ENCODE measurements at regions not wholly inside any gene's neighbourhood (a gene's known extent, or its start where the extent isn't known, plus 50 kb on each side); places are given as distances from the start of the nearest gene placed in this dataset.

DNA sequence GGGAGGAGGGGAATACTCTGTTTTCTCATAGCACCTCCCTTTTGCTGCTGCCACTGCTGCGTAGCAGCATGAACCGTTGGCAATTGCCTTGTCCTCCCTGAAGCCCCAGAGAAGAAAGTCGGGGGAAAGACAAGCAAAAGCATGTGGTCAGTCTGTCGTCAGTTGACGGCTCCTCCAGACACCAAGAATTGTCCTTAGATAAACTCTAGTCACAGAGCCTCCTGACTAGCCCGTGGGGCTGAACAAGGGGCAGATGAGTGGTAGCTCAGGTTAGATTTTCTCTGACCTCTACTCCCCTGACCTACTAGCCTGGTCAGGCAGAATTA is 126.4 kb upstream of the HSD17B12 start:
- no peak for DNase-seq (ENCODE audit: low read depth)
- TF ChIP-seq, protein P1, sequence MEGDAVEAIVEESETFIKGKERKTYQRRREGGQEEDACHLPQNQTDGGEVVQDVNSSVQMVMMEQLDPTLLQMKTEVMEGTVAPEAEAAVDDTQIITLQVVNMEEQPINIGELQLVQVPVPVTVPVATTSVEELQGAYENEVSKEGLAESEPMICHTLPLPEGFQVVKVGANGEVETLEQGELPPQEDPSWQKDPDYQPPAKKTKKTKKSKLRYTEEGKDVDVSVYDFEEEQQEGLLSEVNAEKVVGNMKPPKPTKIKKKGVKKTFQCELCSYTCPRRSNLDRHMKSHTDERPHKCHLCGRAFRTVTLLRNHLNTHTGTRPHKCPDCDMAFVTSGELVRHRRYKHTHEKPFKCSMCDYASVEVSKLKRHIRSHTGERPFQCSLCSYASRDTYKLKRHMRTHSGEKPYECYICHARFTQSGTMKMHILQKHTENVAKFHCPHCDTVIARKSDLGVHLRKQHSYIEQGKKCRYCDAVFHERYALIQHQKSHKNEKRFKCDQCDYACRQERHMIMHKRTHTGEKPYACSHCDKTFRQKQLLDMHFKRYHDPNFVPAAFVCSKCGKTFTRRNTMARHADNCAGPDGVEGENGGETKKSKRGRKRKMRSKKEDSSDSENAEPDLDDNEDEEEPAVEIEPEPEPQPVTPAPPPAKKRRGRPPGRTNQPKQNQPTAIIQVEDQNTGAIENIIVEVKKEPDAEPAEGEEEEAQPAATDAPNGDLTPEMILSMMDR (conservative IDR thresholded peaks at IDR 0.05; ENCODE audit: low read length), result no peak

DNA sequence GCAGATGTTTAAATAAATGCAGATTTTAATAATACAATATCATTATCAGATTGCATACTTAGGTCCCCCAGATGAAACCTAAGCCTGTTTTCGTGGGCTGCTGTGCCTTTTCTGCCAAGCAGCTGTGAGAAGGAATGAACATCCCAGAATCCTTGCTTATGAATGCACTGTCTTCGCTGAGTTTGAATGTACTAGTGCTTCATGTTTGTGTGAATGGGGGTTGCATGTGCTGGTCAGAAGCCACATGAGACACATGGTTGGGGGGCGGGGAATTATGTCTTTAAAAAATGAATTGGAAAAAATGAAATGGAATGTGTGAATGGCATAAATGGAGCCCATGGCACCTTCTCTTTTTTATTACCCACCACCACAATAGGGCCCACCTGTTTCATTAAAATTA is 125.4 kb upstream of the HSD17B12 start:
- no peak for DNase-seq (ENCODE audit: low read depth)
- TF ChIP-seq, protein P1 (conservative IDR thresholded peaks at IDR 0.05; ENCODE audit: low read length), result no peak
- H3K4me3 ChIP-seq (ENCODE audit: low read length), result no peak overlapping the region

More for the DNA sequence above, 126.4 kb upstream of the HSD17B12 start:
- no peak overlapping the region for H3K4me3 ChIP-seq (ENCODE audit: low read length)

DNA sequence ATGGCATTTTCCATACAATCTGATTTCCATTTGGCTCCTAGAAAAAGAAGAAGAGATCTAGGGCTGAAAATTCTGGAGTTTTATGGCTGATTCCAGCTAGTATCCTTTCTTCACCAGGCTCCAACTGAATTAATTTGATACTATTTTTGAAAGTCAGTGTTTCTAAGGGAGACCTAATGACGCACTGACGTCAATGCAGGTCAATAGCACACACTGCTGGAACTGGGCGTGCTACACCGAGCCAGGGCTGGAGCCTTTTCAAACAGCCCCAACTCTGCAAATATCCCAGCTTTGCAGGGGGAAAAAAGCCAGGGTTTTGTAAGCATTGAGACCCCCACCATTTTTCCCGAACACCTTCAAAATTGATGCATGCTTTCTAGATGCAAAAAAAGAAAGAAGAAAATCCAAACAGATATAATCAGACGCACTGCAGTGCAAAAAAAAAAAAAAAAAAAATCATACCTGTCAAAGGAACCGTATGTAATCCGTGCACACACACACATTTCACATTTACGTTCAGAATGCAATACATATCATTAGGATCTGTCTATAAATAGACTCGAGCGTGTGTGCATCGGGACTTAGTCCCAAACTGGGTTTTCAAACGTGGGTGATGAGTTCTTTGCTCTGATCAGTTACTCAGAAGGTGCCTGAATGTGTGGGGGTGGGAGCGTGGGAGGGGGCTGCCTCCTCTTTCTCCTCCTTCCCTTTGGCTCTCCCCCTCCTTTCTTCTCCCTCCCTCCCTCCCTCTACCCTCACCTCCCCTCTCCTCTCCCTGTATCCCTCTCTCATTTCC is 124.5 kb upstream of the HSD17B12 start:
- no peak for DNase-seq (ENCODE audit: low read depth)
- TF ChIP-seq, protein P1 (conservative IDR thresholded peaks at IDR 0.05; ENCODE audit: low read length), result no peak
- no peak overlapping the region for H3K4me3 ChIP-seq (ENCODE audit: low read length)

DNA sequence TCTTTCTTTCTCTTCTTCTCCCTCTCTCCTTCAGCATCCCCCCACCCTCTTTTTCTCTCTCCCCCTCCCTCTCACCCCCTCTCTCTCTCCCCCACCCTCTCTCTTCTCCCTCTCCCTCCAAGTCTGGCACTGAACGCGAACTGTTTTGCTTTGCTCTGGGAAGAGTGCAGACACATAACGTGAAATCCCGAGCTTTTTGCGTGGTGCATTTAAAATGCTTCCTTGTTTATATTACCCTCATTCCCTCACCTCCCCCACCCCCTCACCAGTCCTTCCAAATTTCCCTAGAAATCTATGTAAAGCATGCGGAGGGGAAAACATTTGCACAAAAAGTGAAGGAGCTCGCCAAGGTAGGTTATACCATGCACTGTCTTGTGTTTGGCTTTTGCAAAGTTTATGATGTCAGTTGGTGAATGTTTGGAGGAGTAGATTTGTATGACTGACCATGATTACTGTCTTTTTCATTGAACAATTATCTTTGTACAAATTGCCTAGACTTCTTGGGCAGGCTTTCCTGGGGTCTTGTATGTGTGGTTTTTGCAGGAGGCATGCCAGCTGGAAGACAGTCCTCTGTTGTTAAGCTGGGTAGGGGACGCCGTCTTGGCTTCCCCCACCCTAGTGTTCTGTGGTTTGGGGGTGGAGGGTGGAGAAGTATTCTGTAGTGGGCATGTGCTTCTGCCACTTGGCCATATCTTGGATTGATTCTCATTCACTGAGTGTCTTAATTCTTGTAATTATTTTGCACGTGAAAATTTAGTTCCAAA is 123.7 kb upstream of the HSD17B12 start:
- no peak for DNase-seq (ENCODE audit: low read depth)
- TF ChIP-seq, protein P1 (conservative IDR thresholded peaks at IDR 0.05; ENCODE audit: low read length), result no peak
- no peak overlapping the region for H3K4me3 ChIP-seq (ENCODE audit: low read length)

DNA sequence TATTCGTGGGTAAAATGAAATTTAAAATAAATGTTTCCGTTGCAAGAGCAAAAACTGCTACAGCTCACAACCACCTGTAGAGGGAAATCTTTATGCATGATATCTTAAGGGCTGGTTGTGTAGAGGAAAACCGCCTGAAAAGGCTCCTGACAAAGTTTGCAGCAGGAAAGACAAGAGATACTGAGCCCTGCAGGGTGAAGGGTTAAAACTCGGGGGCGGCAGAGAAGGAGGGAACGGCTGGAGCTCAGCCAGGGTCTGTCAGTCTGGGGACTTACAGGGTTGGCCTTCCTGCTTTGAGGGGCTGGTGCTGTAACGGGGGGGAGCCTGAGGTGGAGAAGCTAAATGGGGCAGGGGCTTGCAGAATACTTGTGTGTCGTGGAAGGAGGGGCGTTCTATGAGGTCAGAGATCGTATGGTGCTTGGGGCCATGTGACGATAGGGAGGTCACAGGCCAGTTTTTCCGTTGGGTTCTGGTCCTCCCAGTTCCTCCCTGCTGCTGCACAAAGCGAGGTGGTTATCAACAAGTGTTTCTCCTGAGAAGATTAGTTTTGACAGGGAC is 122.9 kb upstream of the HSD17B12 start:
- TF ChIP-seq, protein P1 (conservative IDR thresholded peaks at IDR 0.05; ENCODE audit: low read length), result peak; percentile 35
- DNase-seq (ENCODE audit: low read depth), result no peak
- H3K4me3 ChIP-seq (ENCODE audit: low read length), result no peak overlapping the region

DNA sequence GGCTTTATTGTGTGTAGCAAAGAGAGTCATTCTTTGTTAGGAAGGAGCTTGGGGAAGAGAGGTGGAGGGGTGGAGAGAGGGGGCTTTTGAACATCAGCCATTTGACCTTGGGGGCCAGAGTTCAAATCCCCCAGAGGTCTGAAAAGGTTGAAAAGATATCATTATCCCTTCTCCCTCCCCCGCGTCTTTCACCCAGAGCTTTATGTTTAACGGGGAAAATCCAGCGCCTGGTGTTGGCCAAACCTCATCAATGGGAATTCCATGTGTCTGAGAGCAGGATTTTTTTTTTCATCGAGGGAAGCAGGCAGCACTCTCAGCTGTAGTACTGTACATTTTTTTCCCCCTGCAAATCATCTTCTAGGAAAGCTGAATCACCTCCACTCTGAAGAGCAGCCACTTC is 122.4 kb upstream of the HSD17B12 start:
- no peak overlapping the region for H3K4me3 ChIP-seq (ENCODE audit: low read length)
- TF ChIP-seq, protein P1 (conservative IDR thresholded peaks at IDR 0.05; ENCODE audit: low read length), result no peak
- DNase-seq (ENCODE audit: low read depth), result no peak

Measured in AG10803 (cell line).